OCI-LY7 (cell line): ENCODE measurements at regions not wholly inside any gene's neighbourhood (a gene's known extent, or its start where the extent isn't known, plus 50 kb on each side); places are given as distances from the start of the nearest gene placed in this dataset.

ENCODE experiments used
- BruUV-seq: library from RNA; stranded (reverse); fragments of 400-500 nt; replicated peaks from 2 replicates; lab custom pipeline; 2021; lab: Mats Ljungman, UMichigan
- CTCF ChIA-PET: fragments of 300-600 bp; sonication (Branson Sonifier 250); formaldehyde crosslinking; loops from one replicate; lab custom pipeline; 2022; ENCODE audit warnings: antibody characterized with exemption; ENCODE audit not compliant: unreplicated experiment; lab: Charles Lee
- POLR2A ChIA-PET: fragments of 300-600 bp; sonication (Branson Sonifier 250); formaldehyde crosslinking; loops from one replicate; lab custom pipeline; 2022; ENCODE audit warnings: antibody characterized with exemption; lab: Charles Lee
- DNase-seq: peaks from one replicate; pipeline ENCODE4 v3.0.0-alpha.2; 2015; ENCODE audit warnings: low spot score
- H2AFZ ChIP-seq: fragments of 200-600 bp; sonication (generic), shearing (Covaris generic); 2 replicates; pipeline ENCODE4 v1.6.1; 2014; ENCODE audit warnings: mild to moderate bottlenecking, antibody characterized with exemption, low read length, moderate library complexity
- H3K27ac ChIP-seq: fragments of 200-600 bp; sonication (generic); 2 replicates; pipeline ENCODE4 v1.5.1; 2014; ENCODE audit warnings: mixed run types, low read depth, mild to moderate bottlenecking, moderate library complexity, low read length, inconsistent platforms; ENCODE audit not compliant: poor library complexity, severe bottlenecking
- H3K36me3 ChIP-seq: fragments of 200-600 bp; sonication (generic); 2 replicates; pipeline ENCODE4 v1.6.1; 2014; ENCODE audit warnings: mild to moderate bottlenecking, antibody characterized with exemption, low read length, moderate library complexity, mixed read lengths; ENCODE audit not compliant: insufficient read depth
- H3K4me1 ChIP-seq: fragments of 200-600 bp; sonication (generic); 2 replicates; pipeline ENCODE4 v1.5.1; 2014; ENCODE audit warnings: mild to moderate bottlenecking, low read length; ENCODE audit not compliant: insufficient read depth, poor library complexity, severe bottlenecking
- H3K4me2 ChIP-seq: fragments of 200-600 bp; sonication (generic); 2 replicates; pipeline ENCODE4 v1.6.1; 2014; ENCODE audit warnings: mild to moderate bottlenecking, low read length
- H3K4me3 ChIP-seq: fragments of 200-600 bp; sonication (generic); 2 replicates; pipeline ENCODE4 v1.5.1; 2014; ENCODE audit warnings: mild to moderate bottlenecking, low read depth, low read length; ENCODE audit not compliant: poor library complexity, severe bottlenecking
- H3K79me2 ChIP-seq: fragments of 200-600 bp; sonication (generic); 2 replicates; pipeline ENCODE4 v1.6.1; 2016; ENCODE audit warnings: low read depth, mild to moderate bottlenecking, low read length, moderate library complexity, mixed read lengths; ENCODE audit not compliant: insufficient read depth
- H3K9me2 ChIP-seq: fragments of 200-600 bp; sonication (generic); 2 replicates; pipeline ENCODE4 v1.6.1; 2016; ENCODE audit warnings: mild to moderate bottlenecking, low read length, mixed read lengths; ENCODE audit not compliant: insufficient read depth
- H3K9me3 ChIP-seq: fragments of 200-600 bp; sonication (generic); 2 replicates; pipeline ENCODE4 v1.6.1; 2014; ENCODE audit warnings: mild to moderate bottlenecking, mixed run types, low read length, mixed read lengths
- H4K20me1 ChIP-seq: fragments of 200-600 bp; sonication (generic); 2 replicates; pipeline ENCODE4 v1.6.1; 2014; ENCODE audit warnings: mild to moderate bottlenecking, antibody characterized with exemption, low read length, moderate library complexity, mixed read lengths; ENCODE audit not compliant: insufficient read depth
- CTCF ChIP-seq: fragments of 200-600 bp; sonication (generic); conservative IDR thresholded peaks from 2 replicates; pipeline ENCODE4 v1.5.1; 2014; ENCODE audit warnings: mild to moderate bottlenecking, antibody characterized with exemption, low read length, moderate library complexity, mixed read lengths
- EZH2phosphoT487 ChIP-seq: fragments of 200-600 bp; sonication (generic); IDR thresholded peaks from 2 replicates; pipeline ENCODE4 v1.6.1; 2018; ENCODE audit warnings: low read depth, borderline replicate concordance, mild to moderate bottlenecking, mixed run types, antibody characterized with exemption, low read length, moderate library complexity, mixed read lengths
- intact Hi-C: fragments of 100-400 bp; cut with micrococcal nuclease; formaldehyde crosslinking; loops from one replicate; pipeline ENCODE4 v1.10.0; 2022; ENCODE audit not compliant: unreplicated experiment

- TF ChIP-seq EZH2phosphoT487, result no peak
- TF ChIP-seq CTCF, result no peak
- DNase-seq, result no peak
- Histone ChIP-seq H3K9me3 (peaks cover 11% of the 10 kb centered on the region; the same call in 1 of the 2 replicates), H4K20me1 (no peaks in the 10 kb centered on the region), H3K27ac (no peak overlapping the region), H2AFZ (no peak overlapping the region), H3K4me2 (no peak overlapping the region), H3K36me3 (no peaks in the 10 kb centered on the region; the same call in 1 of the 2 replicates), H3K4me3 (no peak overlapping the region), H3K79me2 (no peaks in the 10 kb centered on the region), H3K4me1 (peaks cover 16% of the 10 kb centered on the region), H3K9me2 (no peaks in the 10 kb centered on the region)
- POLR2A ChIA-PET, result no interaction called here
- no TSS peak for BruUV-seq
- CTCF ChIA-PET, result no interaction called here
- intact Hi-C loops, result loop anchor here (10.0 kb wide), 2 partner anchors 328 to 748 kb away; no protein-coding TSS in a partner anchor
Measured at GRCh38 chr14:95433094-95433478, 83.4 kb downstream of the SYNE3 start.

GRCh38 chr14:95432144-95433093, 84.0 kb downstream of the SYNE3 start:
- ChIA-PET POLR2A (no interaction called here), CTCF (interaction anchor here (1.2 kb wide), 1 partner anchor 95 kb away, joined by 3 read pairs; no protein-coding TSS in a partner anchor)
- no peak for TF ChIP-seq EZH2phosphoT487
- peak; percentile 84 for TF ChIP-seq CTCF
- Histone ChIP-seq H3K4me3 (no peak overlapping the region), H3K9me3 (peaks cover 11% of the 10 kb centered on the region; the same call in 1 of the 2 replicates), H3K9me2 (no peaks in the 10 kb centered on the region), H3K27ac (no peak overlapping the region), H4K20me1 (no peaks in the 10 kb centered on the region), H3K4me1 (peaks cover 9% of the 10 kb centered on the region), H3K79me2 (no peaks in the 10 kb centered on the region), H3K36me3 (no peaks in the 10 kb centered on the region; the same call in 1 of the 2 replicates), H3K4me2 (no peak overlapping the region), H2AFZ (0 out of 2 replicates have a peak overlapping the region, but pooled peaks have one; percentile 2)
- BruUV-seq, result no TSS peak
- DNase-seq, result peak; percentile 47
- intact Hi-C loops, result loop anchor here (10.0 kb wide), 2 partner anchors 328 to 748 kb away; no protein-coding TSS in a partner anchor
